ENCODE measurements at regions not wholly inside any gene's neighbourhood (a gene's known extent, or its start where the extent isn't known, plus 50 kb on each side); places are given as distances from the start of the nearest gene placed in this dataset.

GRCh38 chr7:26437003-26437532 is 145.4 kb downstream of the SNX10 start:
- TF ChIP-seq CTCF (IDR thresholded peaks at IDR 0.05) = no peak
- Mint-ChIP-seq H3K9me3 (ENCODE audit: low read depth) (peaks cover 3% of the 10 kb centered on the region), H3K36me3 (ENCODE audit: low read depth) (no peaks in the 10 kb centered on the region), H3K27ac (ENCODE audit: unreplicated experiment) (no peak overlapping the region), H3K4me1 (ENCODE audit: low read depth) (no peaks in the 10 kb centered on the region), H3K4me3 (ENCODE audit: unreplicated experiment) (no peak overlapping the region), H3K27me3 (ENCODE audit: low read depth) (peaks cover 9% of the 10 kb centered on the region)
- DNase-seq (ENCODE audit: low spot score) = no peak

- Mint-ChIP-seq H3K4me3 (ENCODE audit: unreplicated experiment) (no peak overlapping the region), H3K4me1 (ENCODE audit: low read depth) (no peaks in the 10 kb centered on the region), H3K27me3 (ENCODE audit: low read depth) (peaks cover 9% of the 10 kb centered on the region), H3K9me3 (ENCODE audit: low read depth) (peaks cover 3% of the 10 kb centered on the region), H3K27ac (ENCODE audit: unreplicated experiment) (no peak overlapping the region), H3K36me3 (ENCODE audit: low read depth) (no peaks in the 10 kb centered on the region)
- no peak for DNase-seq (ENCODE audit: low spot score)
- TF ChIP-seq CTCF (IDR thresholded peaks at IDR 0.05) = no peak
Measured at GRCh38 chr7:26438078-26438477, 146.4 kb downstream of the SNX10 start.

GRCh38 chr7:26439521-26440232 is 148.0 kb downstream of the SNX10 start:
- Mint-ChIP-seq H3K27me3 (ENCODE audit: low read depth) (peaks cover 7% of the 10 kb centered on the region), H3K4me1 (ENCODE audit: low read depth) (no peaks in the 10 kb centered on the region), H3K27ac (ENCODE audit: unreplicated experiment) (no peak overlapping the region), H3K9me3 (ENCODE audit: low read depth) (peaks cover 2% of the 10 kb centered on the region), H3K36me3 (ENCODE audit: low read depth) (no peaks in the 10 kb centered on the region), H3K4me3 (ENCODE audit: unreplicated experiment) (no peak overlapping the region)
- no peak for TF ChIP-seq CTCF (IDR thresholded peaks at IDR 0.05)
- no peak for DNase-seq (ENCODE audit: low spot score)

- peaks cover 7% of the 10 kb centered on the region for H3K27me3 Mint-ChIP-seq (ENCODE audit: low read depth)
- no peaks in the 10 kb centered on the region for H3K9me3 Mint-ChIP-seq (ENCODE audit: low read depth)
- no peaks in the 10 kb centered on the region for H3K4me1 Mint-ChIP-seq (ENCODE audit: low read depth)
- no peaks in the 10 kb centered on the region for H3K36me3 Mint-ChIP-seq (ENCODE audit: low read depth)
- no peak overlapping the region for H3K4me3 Mint-ChIP-seq (ENCODE audit: unreplicated experiment)
- DNase-seq (ENCODE audit: low spot score) = no peak
- H3K27ac Mint-ChIP-seq (ENCODE audit: unreplicated experiment) = no peak overlapping the region
- TF ChIP-seq CTCF (IDR thresholded peaks at IDR 0.05) = no peak
Measured at GRCh38 chr7:26440233-26441001, 148.8 kb downstream of the SNX10 start.

GRCh38 chr7:26441002-26441521 is 149.4 kb downstream of the SNX10 start:
- Mint-ChIP-seq H3K27ac (ENCODE audit: unreplicated experiment) (no peak overlapping the region), H3K4me1 (ENCODE audit: low read depth) (no peaks in the 10 kb centered on the region), H3K9me3 (ENCODE audit: low read depth) (no peaks in the 10 kb centered on the region), H3K27me3 (ENCODE audit: low read depth) (peaks cover 7% of the 10 kb centered on the region), H3K36me3 (ENCODE audit: low read depth) (no peaks in the 10 kb centered on the region), H3K4me3 (ENCODE audit: unreplicated experiment) (no peak overlapping the region)
- no peak for TF ChIP-seq CTCF (IDR thresholded peaks at IDR 0.05)
- DNase-seq (ENCODE audit: low spot score) = no peak

Data from chondrocyte (in vitro differentiated cells).